Endothelial cell of umbilical vein (primary cell): ENCODE measurements at regions not wholly inside any gene's neighbourhood (a gene's known extent, or its start where the extent isn't known, plus 50 kb on each side); places are given as distances from the start of the nearest gene placed in this dataset.
"Not testable (repeated sequence)": the region's sequence is repeated elsewhere in the genome, so short reads cannot be mapped to it uniquely, and the experiment has no call there.

Experiments
- CTCF ChIP-seq, 2 donors: IDR thresholded peaks; 1 replicate in 1 of 2; 2 replicates in 1 of 2; pipeline ENCODE4 v1.5.1; 2011; ENCODE audit warnings: low read length in 2 of 2, mild to moderate bottlenecking in 2 of 2, moderate library complexity in 2 of 2, control low read depth in 1 of 2, inconsistent platforms in 1 of 2, low read depth in 1 of 2; ENCODE audit not compliant: insufficient read depth in 1 of 2; ENCODE audit errors: extremely low read depth in 1 of 2
- EZH2 ChIP-seq: IDR thresholded peaks from 2 replicates; pipeline ENCODE4 v1.6.1; 2012; ENCODE audit warnings: borderline replicate concordance, low read depth, mild to moderate bottlenecking, moderate library complexity, low read length, inconsistent platforms; ENCODE audit not compliant: severe bottlenecking
- POLR2A ChIP-seq: IDR thresholded peaks from 2 replicates; pipeline ENCODE4 v1.6.1; 2012; ENCODE audit warnings: low read depth, mild to moderate bottlenecking, control low read depth, low read length

- TF ChIP-seq CTCF (IDR thresholded peaks at IDR 0.05; ENCODE audit: extremely low read depth in 1 of 2, insufficient read depth in 1 of 2, low read depth in 1 of 2, low read length in 2 of 2); EZH2; POLR2A: not testable (repeated sequence)
Observed at GRCh38 chr1:172847814-172848213, 188.9 kb downstream of the FASLG start.
